ENCODE measurements at regions not wholly inside any gene's neighbourhood (a gene's known extent, or its start where the extent isn't known, plus 50 kb on each side); places are given as distances from the start of the nearest gene placed in this dataset.

DNA sequence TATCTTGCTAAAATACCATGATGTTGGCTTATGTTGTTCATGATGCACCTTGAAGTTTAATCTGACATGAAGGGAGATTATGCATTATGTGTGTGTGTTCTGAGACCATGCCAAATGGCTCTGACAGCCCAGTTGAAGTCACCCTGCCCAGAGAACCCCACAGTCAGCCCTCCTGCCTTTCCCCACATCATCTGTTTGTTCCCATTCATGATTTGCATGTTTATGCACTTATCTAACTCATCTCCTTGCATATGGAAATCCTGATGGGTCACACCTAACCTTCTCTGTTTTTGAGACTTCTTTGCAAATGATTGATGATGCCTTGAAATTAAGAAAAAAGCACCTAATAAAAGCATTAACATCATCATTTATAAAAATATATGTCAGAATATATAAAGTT is 752.2 kb downstream of the GALR1 start:
- TF ChIP-seq POLR2AphosphoS5 (IDR thresholded peaks at IDR 0.05), result no peak
- TF ChIP-seq, protein P1, sequence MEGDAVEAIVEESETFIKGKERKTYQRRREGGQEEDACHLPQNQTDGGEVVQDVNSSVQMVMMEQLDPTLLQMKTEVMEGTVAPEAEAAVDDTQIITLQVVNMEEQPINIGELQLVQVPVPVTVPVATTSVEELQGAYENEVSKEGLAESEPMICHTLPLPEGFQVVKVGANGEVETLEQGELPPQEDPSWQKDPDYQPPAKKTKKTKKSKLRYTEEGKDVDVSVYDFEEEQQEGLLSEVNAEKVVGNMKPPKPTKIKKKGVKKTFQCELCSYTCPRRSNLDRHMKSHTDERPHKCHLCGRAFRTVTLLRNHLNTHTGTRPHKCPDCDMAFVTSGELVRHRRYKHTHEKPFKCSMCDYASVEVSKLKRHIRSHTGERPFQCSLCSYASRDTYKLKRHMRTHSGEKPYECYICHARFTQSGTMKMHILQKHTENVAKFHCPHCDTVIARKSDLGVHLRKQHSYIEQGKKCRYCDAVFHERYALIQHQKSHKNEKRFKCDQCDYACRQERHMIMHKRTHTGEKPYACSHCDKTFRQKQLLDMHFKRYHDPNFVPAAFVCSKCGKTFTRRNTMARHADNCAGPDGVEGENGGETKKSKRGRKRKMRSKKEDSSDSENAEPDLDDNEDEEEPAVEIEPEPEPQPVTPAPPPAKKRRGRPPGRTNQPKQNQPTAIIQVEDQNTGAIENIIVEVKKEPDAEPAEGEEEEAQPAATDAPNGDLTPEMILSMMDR (IDR thresholded peaks at IDR 0.05), result no peak
- TF ChIP-seq POLR2A (IDR thresholded peaks at IDR 0.05), result no peak
